HG02870 (cell line): ENCODE measurements at regions not wholly inside any gene's neighbourhood (a gene's known extent, or its start where the extent isn't known, plus 50 kb on each side); places are given as distances from the start of the nearest gene placed in this dataset.
"Not testable (repeated sequence)": the region's sequence is repeated elsewhere in the genome, so short reads cannot be mapped to it uniquely, and the experiment has no call there.

Experiments
- ATAC-seq: cut with Tn5 transposase; IDR thresholded peaks from one replicate; pipeline ENCODE4 v1.9.1; 2021; ENCODE audit warnings: mild to moderate bottlenecking, moderate library complexity; ENCODE audit not compliant: unreplicated experiment

GRCh38 chr4:147139455-147140198, 194.0 kb upstream of the TTC29 start:
- no peak for ATAC-seq

GRCh38 chr4:147151763-147152162, 206.1 kb upstream of the TTC29 start:
- ATAC-seq: no peak

GRCh38 chr4:147157860-147158701, 212.4 kb upstream of the TTC29 start:
- ATAC-seq: no peak

- ATAC-seq: peak; percentile 93
Observed at GRCh38 chr4:147160908-147161513, 215.3 kb upstream of the TTC29 start.

- no peak for ATAC-seq
Observed at GRCh38 chr4:147163311-147163710, 217.6 kb upstream of the TTC29 start.

- not testable (repeated sequence) for ATAC-seq
Observed at GRCh38 chr4:147168200-147168599, 222.5 kb upstream of the TTC29 start.

- ATAC-seq: no peak
Observed at GRCh38 chr4:147173322-147173721, 227.7 kb upstream of the TTC29 start.

- no peak for ATAC-seq
Observed at GRCh38 chr4:147173797-147174432, 228.3 kb upstream of the TTC29 start.

- no peak for ATAC-seq
Observed at GRCh38 chr4:147174591-147174990, 228.9 kb upstream of the TTC29 start.

GRCh38 chr4:147175460-147176025, 229.9 kb upstream of the TTC29 start:
- ATAC-seq: no peak

GRCh38 chr4:147182041-147182440, 236.4 kb upstream of the TTC29 start:
- no peak for ATAC-seq

- no peak for ATAC-seq
Observed at GRCh38 chr4:147192679-147193078, 247.0 kb upstream of the TTC29 start.

GRCh38 chr4:147194114-147194513, 248.4 kb upstream of the TTC29 start:
- ATAC-seq: no peak

- no peak for ATAC-seq
Observed at GRCh38 chr4:147194604-147195003, 248.9 kb upstream of the TTC29 start.

- ATAC-seq: no peak
Observed at GRCh38 chr4:147195386-147195785, 249.7 kb upstream of the TTC29 start.

GRCh38 chr4:147198411-147199051, 252.9 kb upstream of the TTC29 start:
- ATAC-seq: no peak

- ATAC-seq: no peak
Observed at GRCh38 chr4:147201016-147201415, 255.4 kb upstream of the TTC29 start.

GRCh38 chr4:147206807-147207206, 261.1 kb upstream of the TTC29 start:
- no peak for ATAC-seq

GRCh38 chr4:147207911-147208310, 262.2 kb upstream of the TTC29 start:
- no peak for ATAC-seq

GRCh38 chr4:147217655-147218054, 263.2 kb upstream of the EDNRA start:
- no peak for ATAC-seq
